VCaP (cell line): ENCODE measurements at regions not wholly inside any gene's neighbourhood (a gene's known extent, or its start where the extent isn't known, plus 50 kb on each side); places are given as distances from the start of the nearest gene placed in this dataset.
"Not testable (repeated sequence)": the region's sequence is repeated elsewhere in the genome, so short reads cannot be mapped to it uniquely, and the experiment has no call there.

Source experiments
- H3K27ac ChIP-seq: fragments of 450-650 bp; 2 replicates; pipeline ENCODE4 v1.5.1; 2017
- CTCF ChIP-seq: fragments of 450-650 bp; conservative IDR thresholded peaks from 2 replicates; pipeline ENCODE4 v1.5.1; 2017; ENCODE audit warnings: mild to moderate bottlenecking, moderate library complexity

GRCh38 chr6:50362706-50363105 is 313.0 kb upstream of the DEFB112 start:
- no peak overlapping the region for H3K27ac ChIP-seq
- no peak for TF ChIP-seq CTCF

- no peak overlapping the region for H3K27ac ChIP-seq
- TF ChIP-seq CTCF, result no peak
These were observed 320.3 kb upstream of the DEFB112 start for GRCh38 chr6:50369996-50370395.

GRCh38 chr6:50380406-50381098 is 330.8 kb upstream of the DEFB112 start:
- H3K27ac ChIP-seq, result no peak overlapping the region
- TF ChIP-seq CTCF, result no peak

GRCh38 chr6:50381099-50381415 is 331.3 kb upstream of the DEFB112 start:
- no peak overlapping the region for H3K27ac ChIP-seq
- TF ChIP-seq CTCF, result no peak

GRCh38 chr6:50390416-50390815 is 322.9 kb upstream of the TFAP2D start:
- H3K27ac ChIP-seq, result no peak overlapping the region
- TF ChIP-seq CTCF, result no peak

GRCh38 chr6:50394139-50394538 is 319.2 kb upstream of the TFAP2D start:
- not testable (repeated sequence) for H3K27ac ChIP-seq

GRCh38 chr6:50404643-50405042 is 308.7 kb upstream of the TFAP2D start:
- H3K27ac ChIP-seq, result no peak overlapping the region
- no peak for TF ChIP-seq CTCF

- TF ChIP-seq CTCF, result no peak
- no peak overlapping the region for H3K27ac ChIP-seq
These were observed 302.7 kb upstream of the TFAP2D start for GRCh38 chr6:50410579-50410978.

- not testable (repeated sequence) for H3K27ac ChIP-seq
These were observed 292.3 kb upstream of the TFAP2D start for GRCh38 chr6:50421041-50421440.
